ENCODE measurements at regions not wholly inside any gene's neighbourhood (a gene's known extent, or its start where the extent isn't known, plus 50 kb on each side); places are given as distances from the start of the nearest gene placed in this dataset.
"Not testable (repeated sequence)": the region's sequence is repeated elsewhere in the genome, so short reads cannot be mapped to it uniquely, and the experiment has no call there.

GRCh38 chr7:55741721-55742631 lies 120.6 kb downstream of the SEPTIN14 start:
- not testable (repeated sequence) for TF ChIP-seq CTCF (IDR thresholded peaks at IDR 0.05 in 4 of 5, conservative IDR thresholded peaks at IDR 0.05 in 1 of 5); POLR2A (IDR thresholded peaks at IDR 0.05)

All from gastrocnemius medialis (tissue), 4 donors.